HG03097 (cell line): ENCODE measurements at regions not wholly inside any gene's neighbourhood (a gene's known extent, or its start where the extent isn't known, plus 50 kb on each side); places are given as distances from the start of the nearest gene placed in this dataset.
A peak's percentile ranks its signal among the peaks of the same experiment; 100 is the strongest.

ENCODE experiments used
- ATAC-seq: cut with Tn5 transposase; IDR thresholded peaks from one replicate; pipeline ENCODE4 v1.9.1; 2021; ENCODE audit not compliant: unreplicated experiment, low FRiP score

GRCh38 chr12:93149229-93149628, 220.1 kb upstream of the EEA1 start:
- ATAC-seq, result no peak

DNA sequence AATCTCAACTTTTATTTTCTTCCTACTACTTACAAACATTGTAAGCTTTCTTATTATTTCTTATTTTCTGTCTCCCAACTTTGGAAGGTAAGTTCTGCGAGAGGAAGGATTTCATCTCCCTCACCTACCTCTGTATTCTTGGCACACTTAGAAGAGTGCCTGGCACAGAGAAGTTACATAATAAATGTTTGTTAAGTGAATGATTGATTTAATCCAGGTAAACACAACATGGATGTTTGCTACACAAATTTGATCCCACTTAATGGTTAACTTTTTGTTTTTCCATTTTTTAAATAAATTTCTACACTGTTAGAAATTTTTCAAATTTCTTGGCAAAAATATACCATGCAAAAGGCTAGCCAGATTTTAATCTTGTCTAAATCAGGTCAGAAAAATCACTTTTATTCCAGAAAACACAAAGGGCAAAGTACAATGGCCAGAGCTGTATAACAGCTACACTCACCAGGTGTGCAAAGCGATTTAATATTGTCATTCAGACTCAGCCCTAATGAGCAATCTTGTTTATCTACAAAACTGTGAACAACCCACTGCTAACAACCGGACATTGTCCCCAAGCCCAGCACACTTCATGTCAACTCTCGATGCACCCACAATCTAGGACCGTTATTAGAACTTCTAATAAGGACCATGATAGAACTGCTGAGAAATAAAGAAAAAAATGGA, 222.1 kb upstream of the EEA1 start:
- no peak for ATAC-seq

- no peak for ATAC-seq
Observed at GRCh38 chr12:93152617-93153016, 223.5 kb upstream of the EEA1 start.

GRCh38 chr12:93153321-93153720, 224.2 kb upstream of the EEA1 start:
- ATAC-seq, result no peak

GRCh38 chr12:93154096-93154728, 223.5 kb upstream of the NUDT4 start:
- ATAC-seq, result no peak

GRCh38 chr12:93154753-93155480, 222.8 kb upstream of the NUDT4 start:
- ATAC-seq, result no peak

GRCh38 chr12:93156086-93156716, 221.5 kb upstream of the NUDT4 start:
- no peak for ATAC-seq

DNA sequence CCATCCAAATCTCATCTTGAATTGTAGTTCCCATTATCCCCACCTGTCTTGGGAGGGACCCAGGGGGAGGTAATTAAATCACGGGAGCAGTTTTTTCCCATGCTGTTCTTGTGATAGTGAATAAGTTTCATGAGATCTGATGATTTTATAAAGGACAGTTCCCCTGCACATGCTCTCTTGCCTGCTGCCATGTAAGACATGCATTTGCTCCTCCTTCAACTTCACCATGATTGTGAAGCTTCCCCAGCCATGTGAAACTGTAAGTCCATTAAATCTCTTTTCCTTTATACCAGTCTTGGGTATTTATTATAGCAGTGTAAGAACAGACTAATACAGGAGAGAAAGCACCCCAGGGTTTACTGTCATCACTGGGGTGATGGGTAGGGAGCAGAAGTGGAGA, 220.4 kb upstream of the NUDT4 start:
- no peak for ATAC-seq

- no peak for ATAC-seq
Observed at GRCh38 chr12:93158065-93158843, 219.5 kb upstream of the NUDT4 start.

DNA sequence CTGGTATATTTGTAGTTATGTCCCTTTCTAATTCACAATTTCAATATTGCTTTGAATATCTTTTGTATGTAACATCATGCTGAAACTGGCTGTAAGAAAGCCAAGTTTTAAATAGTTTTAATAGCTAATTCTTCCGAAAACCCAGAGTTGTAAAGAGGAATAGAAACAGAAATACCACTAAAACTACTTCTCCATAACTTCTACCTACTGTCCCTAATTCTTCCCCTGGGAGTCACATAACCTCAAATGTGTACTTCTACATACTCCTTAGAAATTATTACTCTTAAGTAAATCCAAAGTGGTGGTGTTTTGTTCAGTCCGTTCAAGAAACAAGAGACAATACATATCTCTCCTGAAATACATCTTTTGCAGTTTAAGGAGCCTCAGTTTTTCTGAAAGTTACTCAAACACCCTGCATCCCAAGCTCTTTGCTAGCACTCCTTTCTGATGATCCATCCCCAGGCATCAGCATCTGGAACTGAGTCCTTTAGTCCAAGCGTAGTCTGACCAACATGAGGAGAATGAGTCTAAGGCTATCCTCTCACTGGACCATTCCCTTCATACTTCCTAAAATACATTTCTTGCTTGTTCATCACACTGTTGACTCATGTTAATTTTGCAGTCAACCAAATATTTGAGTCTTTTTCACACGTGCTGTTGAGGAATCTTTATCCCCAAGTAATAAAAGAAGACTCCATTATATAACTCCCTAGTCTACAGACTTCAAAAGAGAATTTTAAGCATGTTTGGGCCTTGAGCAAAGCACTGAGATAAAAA, 214.3 kb upstream of the NUDT4 start:
- ATAC-seq, result no peak

DNA sequence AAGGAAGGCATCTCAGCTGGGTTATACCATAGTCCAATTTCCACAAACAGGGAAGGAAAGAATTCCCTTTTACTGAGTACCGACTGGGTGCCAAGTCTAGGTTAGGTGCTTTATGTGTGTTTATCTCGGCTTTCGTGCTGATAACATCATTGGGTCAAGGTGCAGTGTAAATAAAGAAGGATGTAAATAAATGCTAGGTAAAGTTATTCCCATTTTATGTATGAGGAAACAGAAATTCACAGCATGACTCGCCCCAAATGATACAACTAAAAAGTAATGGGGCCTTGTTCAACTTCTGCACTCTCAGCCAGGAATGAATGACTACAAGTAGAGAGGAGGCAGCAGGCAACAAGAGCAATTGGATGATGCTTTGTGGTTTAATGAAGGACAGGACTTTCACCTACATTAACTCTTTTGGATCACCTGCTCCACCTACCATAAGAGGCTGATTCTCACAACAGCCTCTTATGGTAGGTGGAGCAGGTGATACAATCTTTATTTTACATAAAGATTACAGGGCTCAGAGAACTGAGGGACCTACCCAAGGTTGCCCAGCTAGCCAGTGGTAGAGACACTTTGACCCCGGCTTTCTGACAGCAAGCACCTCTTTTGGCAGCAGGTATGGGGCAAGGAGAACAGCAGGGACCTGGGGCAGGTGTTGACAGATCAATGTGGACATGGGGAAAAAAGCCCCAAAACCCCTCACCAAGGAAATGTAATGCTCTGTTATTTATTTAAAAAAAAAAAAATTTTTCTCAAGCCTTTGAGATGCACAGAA, 213.4 kb upstream of the NUDT4 start:
- ATAC-seq, result no peak

DNA sequence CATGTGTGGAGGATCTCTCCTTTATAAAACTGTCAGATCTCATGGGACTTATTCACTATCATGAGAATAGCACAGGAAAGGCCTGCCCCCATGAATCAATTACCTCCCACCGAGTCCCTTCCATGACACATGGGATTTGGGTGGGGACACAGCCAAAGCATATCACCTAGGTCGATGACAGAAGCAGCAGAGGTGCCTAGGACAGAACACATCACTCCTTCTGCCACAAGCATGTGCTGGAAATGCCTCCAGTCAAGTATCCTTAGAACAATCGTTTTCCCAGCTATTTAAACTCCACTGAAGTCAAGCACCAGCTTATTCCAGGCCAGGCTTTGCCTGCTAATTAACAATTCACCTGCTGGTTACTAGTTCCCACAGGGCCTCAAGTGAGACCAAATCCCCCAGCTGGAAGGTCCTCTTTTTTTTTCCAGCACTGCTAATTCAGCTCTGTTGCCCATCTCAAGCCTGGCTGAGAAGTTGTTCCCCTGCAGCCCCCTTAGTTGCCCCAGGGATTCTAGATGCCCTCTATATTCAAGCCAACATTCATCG, 212.3 kb upstream of the NUDT4 start:
- ATAC-seq, result no peak

GRCh38 chr12:93166541-93167307, 211.0 kb upstream of the NUDT4 start:
- peak; percentile 63 for ATAC-seq

- peak; percentile 12 for ATAC-seq
Observed at GRCh38 chr12:93167331-93167730, 210.4 kb upstream of the NUDT4 start.

- ATAC-seq, result peak; percentile 50
Observed at GRCh38 chr12:93167841-93168492, 209.8 kb upstream of the NUDT4 start.

GRCh38 chr12:93168751-93169150, 209.0 kb upstream of the NUDT4 start:
- no peak for ATAC-seq

GRCh38 chr12:93169536-93169935, 208.2 kb upstream of the NUDT4 start:
- ATAC-seq, result no peak

GRCh38 chr12:93170928-93171327, 206.8 kb upstream of the NUDT4 start:
- no peak for ATAC-seq
